ENCODE measurements at regions not wholly inside any gene's neighbourhood (a gene's known extent, or its start where the extent isn't known, plus 50 kb on each side); places are given as distances from the start of the nearest gene placed in this dataset.

GRCh38 chr5:40413743-40414142 lies 266.0 kb upstream of the PTGER4 start:
- no peak overlapping the region for H3K27ac ChIP-seq
- WGBS (ENCODE audit: missing lambda C conversion rate) = 51% methylated on average over 4 of the region's 4 CpGs

GRCh38 chr5:40412771-40413170 lies 266.9 kb upstream of the PTGER4 start:
- ChIA-PET CTCF (no interaction called here), POLR2A (no interaction called here)
- TF ChIP-seq FOXS1 (CRISPR knock-in tag; IDR thresholded peaks at IDR 0.05) (no peak), E2F6 (IDR thresholded peaks at IDR 0.05; ENCODE audit: borderline replicate concordance, low read depth) (no peak)
- 92% methylated on average over 1 of the region's 1 CpG for WGBS (ENCODE audit: missing lambda C conversion rate)
- Histone ChIP-seq H3K9me3 (no peaks in the 10 kb centered on the region), H3K4me2 (no peak overlapping the region), H3K4me3 (no peak overlapping the region), H3K27ac (no peak overlapping the region), H3K4me1 (peaks cover 10% of the 10 kb centered on the region; the same call in 2 of the 3 replicates)
- FAIRE-seq (no peak), DNase-seq (ENCODE audit: low read depth in 1 of 2, low spot score in 1 of 2) (no peak), ATAC-seq (no peak)

More at GRCh38 chr5:40413743-40414142, 266.0 kb upstream of the PTGER4 start:
- Histone ChIP-seq H3K4me2 (no peak overlapping the region), H3K4me3 (no peak overlapping the region), H3K9me3 (no peaks in the 10 kb centered on the region), H3K4me1 (peaks cover 10% of the 10 kb centered on the region; the same call in 2 of the 3 replicates)
- TF ChIP-seq RNF2 (IDR thresholded peaks at IDR 0.05; ENCODE audit: borderline replicate concordance, low read depth) (no peak), ELK1 (IDR thresholded peaks at IDR 0.05; ENCODE audit: low read depth, low read length) (no peak), CBX2 (IDR thresholded peaks at IDR 0.05; ENCODE audit: borderline replicate concordance, low read depth) (no peak), ZNF302 (CRISPR knock-in tag; IDR thresholded peaks at IDR 0.05) (no peak), KDM1A (IDR thresholded peaks at IDR 0.05; ENCODE audit: low read depth) (no peak), HOXA7 (CRISPR knock-in tag; IDR thresholded peaks at IDR 0.05) (no peak), POLR2A (IDR thresholded peaks at IDR 0.05; ENCODE audit: low read length) (no peak), EHF (CRISPR knock-in tag; IDR thresholded peaks at IDR 0.05) (no peak), HMGXB4 (CRISPR knock-in tag; IDR thresholded peaks at IDR 0.05; ENCODE audit: borderline replicate concordance) (no peak), RCOR1 (IDR thresholded peaks at IDR 0.05; ENCODE audit: low read depth, low read length) (no peak), RFX5 (IDR thresholded peaks at IDR 0.05) (no peak), ESRRA (IDR thresholded peaks at IDR 0.05; ENCODE audit: borderline replicate concordance, low read length) (no peak), GATA3 (IDR thresholded peaks at IDR 0.05; ENCODE audit: borderline replicate concordance) (no peak), FOXS1 (CRISPR knock-in tag; IDR thresholded peaks at IDR 0.05) (no peak), BCL3 (IDR thresholded peaks at IDR 0.05) (no peak), PBX3 (IDR thresholded peaks at IDR 0.05) (no peak)
- ATAC-seq (no peak), FAIRE-seq (peak; percentile 67), DNase-seq (ENCODE audit: low read depth in 1 of 2, low spot score in 1 of 2) (no peak)
- ChIA-PET POLR2A (no interaction called here), CTCF (no interaction called here)

GRCh38 chr5:40410964-40411635 lies 268.6 kb upstream of the PTGER4 start:
- ChIA-PET POLR2A (no interaction called here), CTCF (interaction anchor here (1.0 kb wide), 1 partner anchor 11 kb away, joined by 3 read pairs; no protein-coding TSS in a partner anchor)
- no peak for TF ChIP-seq RCOR1 (IDR thresholded peaks at IDR 0.05; ENCODE audit: low read depth, low read length)
- no peak for TF ChIP-seq TP53 (CRISPR knock-in tag; IDR thresholded peaks at IDR 0.05)
- no peak for FAIRE-seq
- H3K4me1 ChIP-seq = peaks cover 10% of the 10 kb centered on the region; the same call in 2 of the 3 replicates
- no peak overlapping the region for H3K4me3 ChIP-seq
- no peak overlapping the region for H3K27ac ChIP-seq
- peak overlapping the region; percentile 40 for H3K4me2 ChIP-seq
- ATAC-seq = no peak
- H3K9me3 ChIP-seq = no peaks in the 10 kb centered on the region
- DNase-seq (ENCODE audit: low read depth in 1 of 2, low spot score in 1 of 2) = no peak
- WGBS (ENCODE audit: missing lambda C conversion rate) = 74% methylated on average over 3 of the region's 3 CpGs
